B cell (primary cell): ENCODE measurements at regions not wholly inside any gene's neighbourhood (a gene's known extent, or its start where the extent isn't known, plus 50 kb on each side); places are given as distances from the start of the nearest gene placed in this dataset.

Experiments used
- ATAC-seq: fragments of 200-7000 bp; cut with Tn5 transposase; one replicate; pipeline ENCODE4 v1.10.0; 2021; ENCODE audit warnings: low read depth, mild to moderate bottlenecking, moderate number of reproducible peaks, moderate library complexity
- CTCF ChIA-PET: fragments of 350-600 bp; sonication (Branson Sonifier 250); formaldehyde crosslinking; loops from one replicate; lab custom pipeline; 2021; ENCODE audit warnings: antibody characterized with exemption, inconsistent platforms; lab: Charles Lee
- POLR2A ChIA-PET: fragments of 350-600 bp; sonication (Branson Sonifier 250); formaldehyde crosslinking; loops from one replicate; lab custom pipeline; 2021; ENCODE audit warnings: antibody characterized with exemption; lab: Charles Lee
- DNase-seq: peaks from one replicate; pipeline ENCODE4 v3.0.0; 2013
- H2AFZ ChIP-seq: 2 replicates; pipeline ENCODE4 v1.6.1; 2012; ENCODE audit warnings: mild to moderate bottlenecking, low read depth, low read length; ENCODE audit not compliant: insufficient read depth, poor library complexity, severe bottlenecking
- H3K27ac ChIP-seq, 2 donors: 1 replicate in 1 of 2; 2 replicates in 1 of 2; pipeline ENCODE4 v1.5.1; 2012 to 2013; ENCODE audit warnings: low read length in 2 of 2, mild to moderate bottlenecking in 2 of 2, moderate library complexity in 1 of 2
- H3K27me3 ChIP-seq, 4 experiments: fragments of 200-600 bp in 1 of 4; sonication (generic) in 1 of 4; replicated peaks in 1 of 4; 1 replicate in 2 of 4; 2 replicates in 2 of 4; pipeline versions ENCODE4 v1.6.1 to v1.7.0; 2013 to 2016; ENCODE audit warnings: low read length in 3 of 4, mild to moderate bottlenecking in 2 of 4, mixed read lengths in 1 of 4, moderate library complexity in 1 of 4; ENCODE audit not compliant: insufficient read depth in 4 of 4, control insufficient read depth in 3 of 4; ENCODE audit errors: control extremely low read depth in 1 of 4
- H3K36me3 ChIP-seq, 2 experiments: replicated peaks in 1 of 2; 1 replicate in 1 of 2; 2 replicates in 1 of 2; pipeline versions ENCODE4 v1.6.1 to v1.7.1; 2013; ENCODE audit warnings: low read length in 1 of 2; ENCODE audit not compliant: insufficient read depth in 2 of 2, control insufficient read depth in 1 of 2; ENCODE audit errors: control extremely low read depth in 1 of 2, extremely low read depth in 1 of 2
- H3K4me1 ChIP-seq, 2 donors: fragments of 200-600 bp in 1 of 2; sonication (generic) in 1 of 2; 1 replicate in 1 of 2; 2 replicates in 1 of 2; pipeline versions ENCODE4 v1.5.1 to v1.6.1; 2013 to 2017; ENCODE audit warnings: low read length in 2 of 2; ENCODE audit not compliant: control insufficient read depth in 2 of 2, insufficient read depth in 2 of 2
- H3K4me2 ChIP-seq: replicated peaks from 2 replicates; pipeline ENCODE3; 2012; ENCODE audit warnings: mild to moderate bottlenecking, low read depth, low read length; ENCODE audit not compliant: poor library complexity, severe bottlenecking
- H3K4me3 ChIP-seq, 5 experiments: fragments of 200-600 bp in 1 of 5; sonication (generic) in 1 of 5; 1 replicate in 3 of 5; 2 replicates in 2 of 5; pipeline versions ENCODE4 v1.5.1 to v1.7.0; 2011 to 2016; ENCODE audit warnings: low read length in 4 of 5, mild to moderate bottlenecking in 4 of 5, low read depth in 2 of 5, control low read depth in 1 of 5, moderate library complexity in 1 of 5; ENCODE audit not compliant: insufficient read depth in 1 of 5; ENCODE audit errors: control extremely low read depth in 1 of 5, extremely low read depth in 1 of 5
- H3K79me2 ChIP-seq: fragments of 200-600 bp; sonication (generic); one replicate; pipeline ENCODE4 v1.6.0; 2016; ENCODE audit warnings: low read length; ENCODE audit not compliant: control insufficient read depth, insufficient read depth
- H3K9ac ChIP-seq: fragments of 200-600 bp; sonication (generic); 2 replicates; pipeline ENCODE4 v1.6.1; 2017; ENCODE audit warnings: mild to moderate bottlenecking, low read length, moderate library complexity
- H3K9me3 ChIP-seq, 3 donors: one replicate each; pipeline versions ENCODE4 v1.6.1 to v1.7.1; 2013; ENCODE audit warnings: low read length in 2 of 3; ENCODE audit not compliant: control insufficient read depth in 2 of 3, insufficient read depth in 1 of 3; ENCODE audit errors: control extremely low read depth in 1 of 3
- H4K20me1 ChIP-seq: 2 replicates; pipeline ENCODE4 v1.6.0; 2012; ENCODE audit warnings: mild to moderate bottlenecking, low read length; ENCODE audit not compliant: insufficient read depth, control insufficient read depth, poor library complexity, severe bottlenecking
- H3K27ac Mint-ChIP-seq: one replicate; pipeline ENCODE4 v1.8.0; 2021; ENCODE audit warnings: mixed read lengths
- H3K27me3 Mint-ChIP-seq: one replicate; pipeline ENCODE4 v1.8.0; 2021; ENCODE audit warnings: mixed read lengths
- H3K4me1 Mint-ChIP-seq: one replicate; pipeline ENCODE4 v1.8.0; 2021; ENCODE audit warnings: mixed read lengths
- H3K4me3 Mint-ChIP-seq: one replicate; pipeline ENCODE4 v1.8.0; 2021; ENCODE audit warnings: mixed read lengths
- H3K9me3 Mint-ChIP-seq: one replicate; pipeline ENCODE4 v1.8.0; 2022; ENCODE audit warnings: mixed read lengths; ENCODE audit not compliant: insufficient read depth
- EZH2 ChIP-seq: IDR thresholded peaks from 2 replicates; pipeline ENCODE4 v1.6.1; 2012; ENCODE audit warnings: borderline replicate concordance, low read depth, mild to moderate bottlenecking, moderate library complexity, low read length; ENCODE audit not compliant: insufficient read depth, poor library complexity, severe bottlenecking
- WGBS: methylation state at CpG from one replicate; pipeline ENCODE4 v1.1.5; 2013; ENCODE audit warnings: missing lambda C conversion rate; ENCODE audit not compliant: insufficient coverage; 5-methylcytosine and 5-hydroxymethylcytosine counted together
- intact Hi-C: fragments of 100-400 bp; cut with micrococcal nuclease; formaldehyde crosslinking; loops from one replicate; pipeline ENCODE4 v1.10.0; 2022
- TF ChIP-seq, protein P1 (sequence below): fragments of 200-600 bp; IDR thresholded peaks from one replicate; pipeline ENCODE4 v1.8.0; 2022; ENCODE audit warnings: antibody characterized with exemption, mild to moderate bottlenecking

DNA sequence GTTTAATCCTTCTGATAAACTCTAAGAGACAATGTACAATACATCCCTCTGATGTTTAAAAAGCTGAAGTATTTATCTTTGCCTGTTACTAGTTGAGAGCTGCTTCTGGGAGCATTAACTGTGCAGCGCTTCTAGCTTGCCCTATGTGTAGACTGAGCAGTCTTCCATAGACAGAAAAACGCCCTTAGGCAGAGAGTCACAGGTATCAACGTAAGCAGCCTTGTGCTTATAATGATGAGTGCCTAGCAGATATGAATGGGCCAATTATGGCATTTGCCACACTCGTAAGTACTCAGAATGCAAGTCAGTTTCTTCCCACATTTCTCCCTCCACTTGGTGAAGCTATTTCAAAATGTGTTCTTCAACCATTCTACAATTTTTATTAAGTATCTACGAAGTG lies 731.1 kb upstream of the SLC8A1 start:
- WGBS: 83% methylated on average over 2 of the region's 5 CpGs
- Histone ChIP-seq H2AFZ (no peak overlapping the region), H3K9me3 (no peaks in the 10 kb centered on the region), H3K79me2 (no peaks in the 10 kb centered on the region), H4K20me1 (no peaks in the 10 kb centered on the region), H3K27ac (no peak overlapping the region), H3K4me1 (no peaks in the 10 kb centered on the region), H3K36me3 (no peaks in the 10 kb centered on the region), H3K4me3 (no peak overlapping the region), H3K27me3 (no peaks in the 10 kb centered on the region), H3K9ac (no peak overlapping the region), H3K4me2 (no peak overlapping the region)
- Mint-ChIP-seq H3K27me3 (no peaks in the 10 kb centered on the region), H3K9me3 (peaks cover 2% of the 10 kb centered on the region), H3K27ac (no peak overlapping the region), H3K4me1 (no peaks in the 10 kb centered on the region), H3K4me3 (no peak overlapping the region)
- ChIA-PET CTCF (no interaction called here), POLR2A (no interaction called here)
- no peak for TF ChIP-seq EZH2
- TF ChIP-seq, protein P1, sequence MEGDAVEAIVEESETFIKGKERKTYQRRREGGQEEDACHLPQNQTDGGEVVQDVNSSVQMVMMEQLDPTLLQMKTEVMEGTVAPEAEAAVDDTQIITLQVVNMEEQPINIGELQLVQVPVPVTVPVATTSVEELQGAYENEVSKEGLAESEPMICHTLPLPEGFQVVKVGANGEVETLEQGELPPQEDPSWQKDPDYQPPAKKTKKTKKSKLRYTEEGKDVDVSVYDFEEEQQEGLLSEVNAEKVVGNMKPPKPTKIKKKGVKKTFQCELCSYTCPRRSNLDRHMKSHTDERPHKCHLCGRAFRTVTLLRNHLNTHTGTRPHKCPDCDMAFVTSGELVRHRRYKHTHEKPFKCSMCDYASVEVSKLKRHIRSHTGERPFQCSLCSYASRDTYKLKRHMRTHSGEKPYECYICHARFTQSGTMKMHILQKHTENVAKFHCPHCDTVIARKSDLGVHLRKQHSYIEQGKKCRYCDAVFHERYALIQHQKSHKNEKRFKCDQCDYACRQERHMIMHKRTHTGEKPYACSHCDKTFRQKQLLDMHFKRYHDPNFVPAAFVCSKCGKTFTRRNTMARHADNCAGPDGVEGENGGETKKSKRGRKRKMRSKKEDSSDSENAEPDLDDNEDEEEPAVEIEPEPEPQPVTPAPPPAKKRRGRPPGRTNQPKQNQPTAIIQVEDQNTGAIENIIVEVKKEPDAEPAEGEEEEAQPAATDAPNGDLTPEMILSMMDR: no peak
- intact Hi-C loops: no loop called here
- ATAC-seq: no peak
- no peak for DNase-seq

DNA sequence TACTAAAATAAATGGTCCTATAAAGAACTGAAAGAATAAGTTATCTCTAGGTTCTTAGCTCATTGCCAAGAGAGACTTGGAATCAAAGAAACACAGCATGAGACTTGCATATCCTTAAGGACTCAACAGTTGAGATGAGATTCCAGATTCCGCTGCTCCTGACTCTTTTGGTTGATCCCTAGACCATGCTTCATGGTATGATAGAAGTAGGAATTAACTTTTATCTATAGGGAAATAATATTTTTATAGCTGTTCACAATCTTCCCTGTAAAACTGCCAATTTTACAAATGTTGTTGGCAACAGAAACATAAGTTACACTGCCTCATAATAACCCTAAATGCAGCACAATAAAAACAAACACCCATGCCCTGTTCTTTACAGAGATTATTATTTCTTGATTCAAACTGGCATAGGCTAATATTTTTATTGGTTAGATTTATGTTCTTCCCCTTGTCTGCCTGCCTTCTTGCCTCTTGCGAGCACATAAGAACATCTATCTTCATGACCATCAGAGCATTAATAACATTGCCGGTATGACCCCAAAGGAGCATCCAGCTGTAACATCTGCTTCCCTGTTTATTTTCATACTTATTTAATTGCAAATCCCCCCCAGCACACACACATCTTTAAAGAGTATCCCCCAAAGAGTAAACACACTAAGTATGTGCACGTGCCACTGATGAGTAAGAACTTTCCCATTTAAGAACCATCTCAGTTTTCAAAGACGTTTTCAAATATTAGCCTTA lies 735.7 kb upstream of the SLC8A1 start:
- CTCF ChIA-PET: no interaction called here
- Mint-ChIP-seq H3K27ac (no peak overlapping the region), H3K4me1 (no peaks in the 10 kb centered on the region), H3K4me3 (no peak overlapping the region), H3K27me3 (no peaks in the 10 kb centered on the region), H3K9me3 (peaks cover 2% of the 10 kb centered on the region)
- no peak overlapping the region for H3K27ac ChIP-seq
- no peak overlapping the region for H3K9ac ChIP-seq
- TF ChIP-seq EZH2: no peak
- TF ChIP-seq, protein P1: no peak
- H3K4me2 ChIP-seq: no peak overlapping the region
- H4K20me1 ChIP-seq: no peaks in the 10 kb centered on the region
- intact Hi-C loops: no loop called here
- H3K79me2 ChIP-seq: no peaks in the 10 kb centered on the region
- H2AFZ ChIP-seq: no peak overlapping the region
- ATAC-seq (no peak), DNase-seq (no peak)
- H3K36me3 ChIP-seq: no peaks in the 10 kb centered on the region
- no peaks in the 10 kb centered on the region for H3K4me1 ChIP-seq
- no peak overlapping the region for H3K4me3 ChIP-seq
- 51% methylated on average over 2 of the region's 5 CpGs for WGBS
- H3K9me3 ChIP-seq: no peaks in the 10 kb centered on the region
- no peaks in the 10 kb centered on the region for H3K27me3 ChIP-seq
- POLR2A ChIA-PET: no interaction called here
